GM19240 (cell line): ENCODE measurements at regions not wholly inside any gene's neighbourhood (a gene's known extent, or its start where the extent isn't known, plus 50 kb on each side); places are given as distances from the start of the nearest gene placed in this dataset.

Source experiments
- DNase-seq: peaks from one replicate; pipeline ENCODE4 v3.0.0; 2011; ENCODE audit warnings: low spot score; ENCODE audit not compliant: insufficient read length

GRCh38 chr4:138668309-138668708, 347.3 kb upstream of the NOCT start:
- DNase-seq = no peak

DNA sequence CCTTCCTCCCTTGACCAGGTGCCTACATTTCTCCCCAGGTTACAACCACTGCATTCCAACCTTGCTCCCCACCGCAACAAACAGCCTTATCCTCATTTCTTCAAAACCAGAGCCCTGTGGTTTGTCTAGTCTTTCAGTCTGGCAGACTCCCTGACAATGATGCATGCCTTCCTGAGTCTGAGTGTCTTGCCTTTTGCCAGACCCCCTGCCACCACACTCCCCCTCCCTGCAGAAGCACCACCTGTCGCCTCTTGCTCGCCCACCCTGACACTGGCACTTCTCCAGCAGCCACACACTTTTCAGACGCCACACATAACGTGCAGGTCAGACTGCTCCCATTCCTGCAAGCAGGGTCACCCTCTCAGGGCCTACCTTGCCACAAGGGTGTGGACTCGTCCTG, 349.2 kb upstream of the NOCT start:
- no peak for DNase-seq

DNA sequence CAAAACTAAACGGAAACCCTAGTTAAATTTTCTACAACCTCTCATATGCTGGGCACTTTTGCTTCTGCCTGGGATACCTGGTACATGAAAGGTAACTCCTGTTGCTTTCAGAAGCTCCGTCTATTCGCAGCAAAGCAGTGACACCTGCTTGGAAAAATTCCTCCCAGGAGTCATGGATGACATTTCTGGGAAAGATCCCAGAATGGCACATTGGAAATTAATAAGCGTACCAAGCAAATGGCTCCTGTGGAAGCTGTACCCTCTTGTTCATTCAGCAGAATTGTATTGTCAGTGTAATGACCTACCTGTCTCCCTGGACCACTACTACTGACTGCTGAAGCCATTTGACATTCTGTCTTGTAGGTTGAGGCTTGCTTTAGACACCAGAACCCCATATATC, 349.7 kb upstream of the NOCT start:
- DNase-seq = no peak

- DNase-seq = no peak
Measured at GRCh38 chr4:138663883-138664282, 351.7 kb upstream of the NOCT start.

- no peak for DNase-seq
Measured at GRCh38 chr4:138659812-138660316, 355.7 kb upstream of the NOCT start.

DNA sequence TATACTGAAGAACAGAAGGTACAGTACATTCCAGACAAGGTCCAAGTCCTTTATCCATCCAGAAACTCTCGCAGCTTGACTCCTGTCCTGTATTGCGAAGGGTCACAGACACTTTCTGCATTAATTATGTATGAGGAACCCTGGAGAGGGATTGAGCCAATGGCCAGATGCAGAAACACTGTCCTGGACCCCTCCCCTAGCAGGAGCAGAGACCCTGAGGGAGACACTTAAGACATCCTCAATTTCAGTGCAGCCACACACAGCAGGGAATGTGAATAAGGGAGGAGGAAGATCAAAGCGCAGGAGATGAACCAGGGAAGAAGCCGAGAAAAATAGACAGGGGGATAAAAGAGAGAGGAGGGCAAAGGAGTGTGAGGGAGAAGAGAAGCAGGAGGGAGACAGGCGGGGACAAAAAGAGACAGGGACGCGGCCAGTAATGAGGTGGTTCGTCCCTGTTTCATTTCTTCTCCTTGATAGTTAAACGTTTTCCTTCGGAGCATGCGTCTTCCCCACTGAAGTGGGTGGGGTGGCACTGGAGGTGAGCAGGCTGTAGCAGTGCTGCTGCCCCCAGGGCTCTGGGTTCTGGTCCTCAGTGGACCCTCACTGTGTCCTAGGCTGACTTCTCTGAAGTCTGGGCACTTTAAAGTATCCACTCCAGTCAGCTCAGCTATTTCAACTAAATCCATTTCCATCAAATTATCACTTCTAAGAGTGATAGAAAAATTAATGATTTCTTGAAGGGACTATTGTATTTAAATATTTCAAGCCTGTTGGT, 356.4 kb upstream of the NOCT start:
- no peak for DNase-seq

DNA sequence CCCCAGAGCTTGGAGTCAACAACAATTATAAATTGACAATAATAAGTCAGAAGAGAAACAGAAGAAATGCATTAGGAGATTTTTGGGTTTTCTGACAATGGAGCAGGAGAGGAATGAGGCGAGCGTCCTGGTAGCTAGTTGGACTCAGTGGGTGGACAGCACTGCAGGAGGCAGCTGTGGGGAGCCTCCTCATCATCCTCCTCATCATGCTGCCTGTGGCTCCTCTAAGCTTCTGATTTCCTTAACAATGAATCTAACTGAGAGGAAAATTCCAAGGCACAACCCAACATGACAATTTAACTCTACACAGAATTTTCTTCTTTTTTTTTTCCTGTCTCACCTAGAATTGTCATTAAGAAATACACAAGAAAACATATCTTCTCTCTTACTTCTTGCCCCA, 357.1 kb upstream of the NOCT start:
- no peak for DNase-seq

DNA sequence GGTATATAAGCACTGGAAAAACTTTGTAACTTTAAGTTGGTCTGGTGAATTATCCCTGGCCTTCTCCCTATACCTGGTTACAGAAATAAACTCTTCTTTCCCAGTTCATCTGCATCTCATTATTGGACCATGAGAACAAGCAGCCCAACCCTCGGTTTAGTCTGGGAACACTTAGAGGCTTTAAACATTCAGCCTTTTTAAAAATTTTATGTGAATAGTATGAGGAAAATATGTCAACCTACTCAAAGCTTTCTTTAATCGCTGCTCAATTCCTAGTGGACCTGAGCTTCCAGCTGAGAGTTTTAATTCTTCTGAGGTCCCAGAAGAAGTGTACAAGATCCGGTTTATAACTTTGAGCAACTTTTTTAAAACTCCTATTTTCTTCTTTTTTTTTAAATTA, 358.6 kb upstream of the NOCT start:
- no peak for DNase-seq

- DNase-seq = no peak
Measured at GRCh38 chr4:138655985-138656384, 359.6 kb upstream of the NOCT start.

- no peak for DNase-seq
Measured at GRCh38 chr4:138655286-138655685, 360.3 kb upstream of the NOCT start.

GRCh38 chr4:138650929-138651448, 364.6 kb upstream of the NOCT start:
- DNase-seq = no peak

DNA sequence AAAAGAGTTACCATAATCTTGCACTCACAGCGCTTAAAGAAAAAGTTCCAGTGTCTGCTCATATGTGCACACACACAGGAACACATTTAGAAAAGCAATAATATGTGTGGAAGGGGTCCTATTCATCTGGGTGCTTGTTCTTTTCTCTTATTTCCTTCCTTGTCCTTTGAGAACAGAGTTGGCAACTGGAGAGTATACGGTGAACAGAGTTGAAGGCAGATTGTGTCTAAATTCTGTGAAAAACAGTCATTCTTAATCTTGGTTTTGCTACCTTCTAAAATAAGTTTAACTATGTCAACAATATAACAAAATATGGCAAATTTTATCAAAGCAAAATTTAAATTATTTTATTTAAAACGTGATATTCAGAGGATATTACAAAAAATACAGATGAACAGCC, 365.1 kb upstream of the NOCT start:
- DNase-seq = no peak

GRCh38 chr4:138647433-138647832, 368.1 kb upstream of the NOCT start:
- no peak for DNase-seq

- DNase-seq = no peak
Measured at GRCh38 chr4:138646383-138646782, 369.2 kb upstream of the NOCT start.

DNA sequence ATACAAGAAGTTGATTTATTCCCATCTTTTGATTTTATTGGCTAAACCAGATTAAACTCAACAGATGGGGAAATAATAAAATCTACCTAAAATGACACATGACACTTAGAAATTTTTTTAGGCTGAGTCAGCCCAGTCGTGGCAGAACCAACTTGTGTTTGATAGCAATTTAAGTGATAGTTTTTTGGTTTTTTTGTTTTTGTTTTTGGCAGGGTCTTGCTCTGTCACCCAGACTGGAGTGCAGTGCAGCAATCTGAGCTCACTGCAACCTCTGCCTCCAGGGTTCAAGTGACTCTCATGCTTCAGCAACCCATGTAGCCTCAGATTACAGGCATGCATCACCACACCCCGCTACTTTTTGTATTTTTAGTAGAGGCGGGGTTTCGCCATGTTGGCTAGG, 370.3 kb upstream of the NOCT start:
- DNase-seq = no peak

DNA sequence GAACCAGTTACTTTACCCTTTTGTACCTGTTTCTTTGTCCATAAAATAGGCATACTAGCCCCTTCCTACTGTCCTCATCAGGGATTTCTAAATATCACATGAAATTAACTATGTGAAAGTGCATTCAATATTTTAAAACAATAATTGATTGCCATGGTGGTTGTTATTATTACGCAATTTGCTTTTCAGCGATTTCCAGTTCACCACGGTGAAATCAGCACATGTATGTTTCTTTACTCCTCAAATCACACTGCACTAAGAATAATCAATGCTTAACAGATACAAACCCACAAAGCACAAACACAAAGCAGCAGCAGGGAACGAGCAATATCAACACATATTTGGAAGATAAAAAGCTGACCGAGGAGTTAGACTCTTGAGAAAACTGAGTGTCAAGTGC, 371.3 kb upstream of the NOCT start:
- DNase-seq = no peak

DNA sequence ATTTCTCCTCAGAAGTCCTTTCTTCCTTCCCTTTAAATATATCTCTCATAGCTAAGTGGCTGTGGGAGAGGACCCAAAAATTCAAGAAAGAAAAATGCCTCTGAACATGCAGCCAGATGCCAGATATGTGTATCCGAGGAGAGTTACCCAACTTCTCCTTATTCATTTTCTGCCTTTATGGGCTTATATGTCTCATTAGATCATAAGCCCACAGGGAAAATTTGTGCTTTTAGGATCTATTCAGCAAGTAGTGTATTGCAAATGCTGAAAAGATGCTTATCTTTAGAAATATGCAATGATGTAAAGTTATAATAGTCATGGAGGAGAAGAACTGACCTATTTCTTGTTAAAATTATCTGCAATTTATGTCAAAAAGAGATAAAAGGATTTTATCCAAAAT, 371.8 kb upstream of the NOCT start:
- no peak for DNase-seq

GRCh38 chr4:138639018-138639741, 376.4 kb upstream of the NOCT start:
- no peak for DNase-seq

- no peak for DNase-seq
Measured at GRCh38 chr4:138636781-138637180, 378.8 kb upstream of the NOCT start.

- DNase-seq = no peak
Measured at GRCh38 chr4:138634915-138635314, 380.7 kb upstream of the NOCT start.

GRCh38 chr4:138633580-138633904, 382.0 kb upstream of the NOCT start:
- no peak for DNase-seq

GRCh38 chr4:138632856-138633579, 382.6 kb upstream of the NOCT start:
- DNase-seq = no peak
